Left kidney (tissue), 1 donor: ENCODE measurements at regions not wholly inside any gene's neighbourhood (a gene's known extent, or its start where the extent isn't known, plus 50 kb on each side); places are given as distances from the start of the nearest gene placed in this dataset.

Experiments used
- DNase-seq: peaks from one replicate; pipeline ENCODE4 v3.0.0-alpha.2; 2013

DNA sequence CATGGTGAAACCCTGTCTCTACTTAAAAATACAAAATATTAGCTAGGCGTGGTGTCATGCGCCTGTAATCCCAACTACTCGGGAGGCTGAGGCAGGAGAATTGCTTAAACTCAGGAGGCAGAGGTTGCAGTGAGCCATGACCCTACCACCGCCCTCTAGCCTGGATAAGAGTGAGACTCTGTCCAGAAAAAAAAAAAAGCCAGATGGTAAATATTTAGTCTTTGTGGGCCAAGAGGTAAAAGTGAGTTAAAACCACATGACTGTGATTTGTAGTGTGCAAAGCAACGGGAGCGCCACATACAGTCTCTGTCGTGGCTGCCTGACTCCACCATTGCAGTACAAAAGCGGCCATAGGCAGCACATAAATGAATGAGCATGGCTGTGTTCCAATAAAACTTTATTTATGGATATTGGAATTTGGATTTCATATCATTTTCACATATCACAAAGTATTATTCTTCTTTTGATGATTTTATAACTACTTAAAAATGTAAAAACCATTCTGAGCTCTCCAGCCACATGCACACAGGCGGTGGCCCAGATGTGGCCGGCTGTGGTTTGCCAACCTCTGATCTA is 51.8 kb upstream of the CASZ1 start:
- no peak for DNase-seq

- DNase-seq: no peak
Measured at GRCh38 chr1:10850026-10850425, 53.6 kb upstream of the CASZ1 start.

- no peak for DNase-seq
Measured at GRCh38 chr1:10851024-10852013, 54.9 kb upstream of the CASZ1 start.

DNA sequence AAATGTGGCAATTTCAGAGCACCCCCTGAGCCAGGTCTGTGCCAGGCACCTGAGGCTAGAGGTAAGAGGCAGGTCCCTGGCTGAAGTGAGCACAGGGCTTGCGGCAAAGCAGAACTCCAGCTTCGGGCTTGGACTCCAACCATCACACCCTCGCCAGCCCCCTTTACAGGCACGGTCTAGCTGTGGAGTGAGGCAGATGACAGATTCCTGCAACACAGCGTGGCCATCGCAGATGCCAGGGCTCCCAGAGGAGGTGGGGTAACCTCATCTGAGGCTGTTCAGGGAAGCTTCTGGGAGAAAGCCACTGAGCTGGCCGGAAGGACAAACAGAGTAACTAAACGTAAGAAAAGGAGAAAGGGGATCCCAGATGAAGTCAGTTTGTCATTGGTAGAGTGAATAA is 55.6 kb upstream of the CASZ1 start:
- no peak for DNase-seq

- no peak for DNase-seq
Measured at GRCh38 chr1:10852486-10852885, 56.0 kb upstream of the CASZ1 start.

GRCh38 chr1:10852998-10853520 is 56.6 kb upstream of the CASZ1 start:
- no peak for DNase-seq

DNA sequence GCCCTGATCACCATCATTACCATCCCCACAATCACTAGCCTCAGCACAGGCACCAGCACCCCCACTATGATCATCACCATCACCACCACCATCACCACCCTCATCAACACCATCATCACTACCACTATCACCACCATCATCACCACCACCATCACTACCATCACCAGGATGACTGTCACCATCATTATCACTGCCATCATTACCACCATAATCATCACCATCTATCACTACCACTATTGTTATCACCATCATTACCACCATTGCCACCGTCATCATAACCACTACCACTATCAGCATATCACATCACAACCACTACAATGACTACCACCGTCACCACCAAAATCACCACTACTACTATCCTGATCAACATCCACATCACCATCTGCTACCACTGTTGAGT is 57.3 kb upstream of the CASZ1 start:
- DNase-seq: no peak

GRCh38 chr1:10854856-10855459 is 58.5 kb upstream of the CASZ1 start:
- DNase-seq: no peak

DNA sequence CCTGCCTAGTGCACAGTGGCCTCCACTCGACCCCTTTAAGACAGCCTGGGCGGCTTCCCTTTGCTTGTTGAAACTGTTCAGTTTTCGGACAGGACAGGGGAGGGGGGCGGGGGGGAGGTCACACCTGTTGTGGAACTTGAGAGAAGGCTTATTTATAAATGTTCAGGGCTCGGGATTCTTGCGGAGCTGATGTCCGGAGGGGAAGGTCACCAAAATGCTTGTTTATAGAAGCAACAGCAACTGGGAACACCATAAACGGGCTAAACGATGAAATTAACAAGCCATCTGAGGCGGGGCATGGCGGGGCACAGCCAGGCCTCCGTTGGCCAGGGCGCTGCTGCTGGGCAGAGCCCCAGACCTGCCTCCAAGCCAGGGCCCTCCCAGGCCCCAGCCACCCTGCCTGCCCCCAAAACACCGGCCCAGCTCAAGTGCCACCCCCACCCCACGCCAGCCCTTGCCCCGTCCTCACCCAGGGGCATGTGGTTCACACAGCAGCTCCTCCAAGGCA is 59.8 kb upstream of the CASZ1 start:
- DNase-seq: no peak

DNA sequence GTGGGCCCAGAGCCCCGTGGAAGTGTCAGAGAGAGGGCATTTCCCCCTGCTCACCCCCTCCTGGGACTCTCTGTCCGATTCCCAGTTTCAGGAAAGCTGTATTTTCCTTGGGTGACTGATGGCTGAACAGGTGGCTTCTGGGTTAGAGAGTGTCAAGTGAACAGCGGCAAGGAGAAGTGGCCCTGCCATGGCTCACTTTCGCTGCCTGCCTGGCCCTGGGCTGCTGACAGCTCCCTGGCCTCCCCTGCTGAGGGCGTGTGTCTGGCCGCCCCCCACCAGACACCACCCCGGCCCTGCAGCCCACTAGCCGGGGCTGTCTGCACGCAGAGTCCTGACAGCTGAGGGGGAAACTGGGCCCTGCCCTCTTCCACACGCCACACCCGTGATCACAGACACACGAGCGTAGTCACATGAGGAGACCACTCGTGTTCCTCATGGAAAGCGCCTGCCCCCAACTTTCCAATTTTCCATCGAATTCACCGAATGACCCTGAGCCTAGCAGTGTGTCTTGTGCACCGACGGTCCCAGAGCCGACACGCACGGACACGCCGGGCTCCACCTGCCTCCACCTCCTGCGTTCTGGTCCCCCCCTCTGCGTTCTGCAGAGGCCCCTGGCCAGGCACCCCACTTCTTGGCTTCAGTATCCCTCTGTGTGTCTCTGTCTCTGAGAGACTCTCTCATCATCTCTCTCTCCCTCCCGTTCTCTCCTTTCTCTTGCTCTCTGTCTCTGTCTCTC is 60.6 kb upstream of the CASZ1 start:
- no peak for DNase-seq

DNA sequence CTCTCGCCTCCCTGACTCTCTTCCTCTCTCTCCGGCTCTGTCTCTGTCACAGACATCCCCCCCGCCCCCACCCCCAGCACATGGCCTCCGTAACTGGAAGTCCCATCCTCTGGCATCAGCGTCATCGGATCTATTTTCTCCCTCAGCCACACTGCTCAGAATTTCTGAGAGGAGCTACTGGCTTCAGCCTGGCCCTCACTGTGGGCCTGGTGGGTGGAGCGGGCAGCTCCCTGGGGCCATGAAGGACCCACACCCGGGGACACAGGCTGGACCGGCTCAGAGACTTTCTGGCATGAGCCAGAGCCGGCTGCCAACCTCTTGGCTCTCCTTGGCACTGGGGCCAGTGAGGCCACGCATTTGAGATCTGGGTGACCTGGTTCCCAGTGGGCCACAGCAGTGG is 61.2 kb upstream of the CASZ1 start:
- DNase-seq: no peak

- no peak for DNase-seq
Measured at GRCh38 chr1:10860218-10860617, 63.8 kb upstream of the CASZ1 start.

DNA sequence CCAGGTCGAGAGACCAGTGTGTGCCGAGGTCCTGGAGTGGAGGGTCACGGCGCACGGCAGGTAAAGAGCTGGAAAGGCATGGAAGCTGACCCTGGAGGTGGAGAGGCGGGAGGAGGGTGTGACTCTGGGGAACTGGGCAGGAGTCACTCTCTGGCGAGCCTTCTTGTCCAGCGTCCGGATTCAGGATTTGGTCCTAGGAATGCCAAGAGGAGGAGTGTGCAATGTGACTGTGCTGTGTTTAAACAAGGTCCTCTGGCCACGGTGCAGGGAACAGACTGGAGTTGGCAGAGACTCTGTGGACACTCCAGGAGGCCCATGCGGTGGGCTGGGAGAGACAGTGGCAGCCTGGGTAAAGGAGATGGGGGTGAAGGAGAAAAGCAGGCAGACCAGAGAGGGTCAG is 64.2 kb upstream of the CASZ1 start:
- DNase-seq: no peak

- no peak for DNase-seq
Measured at GRCh38 chr1:10861822-10862221, 65.4 kb upstream of the CASZ1 start.

DNA sequence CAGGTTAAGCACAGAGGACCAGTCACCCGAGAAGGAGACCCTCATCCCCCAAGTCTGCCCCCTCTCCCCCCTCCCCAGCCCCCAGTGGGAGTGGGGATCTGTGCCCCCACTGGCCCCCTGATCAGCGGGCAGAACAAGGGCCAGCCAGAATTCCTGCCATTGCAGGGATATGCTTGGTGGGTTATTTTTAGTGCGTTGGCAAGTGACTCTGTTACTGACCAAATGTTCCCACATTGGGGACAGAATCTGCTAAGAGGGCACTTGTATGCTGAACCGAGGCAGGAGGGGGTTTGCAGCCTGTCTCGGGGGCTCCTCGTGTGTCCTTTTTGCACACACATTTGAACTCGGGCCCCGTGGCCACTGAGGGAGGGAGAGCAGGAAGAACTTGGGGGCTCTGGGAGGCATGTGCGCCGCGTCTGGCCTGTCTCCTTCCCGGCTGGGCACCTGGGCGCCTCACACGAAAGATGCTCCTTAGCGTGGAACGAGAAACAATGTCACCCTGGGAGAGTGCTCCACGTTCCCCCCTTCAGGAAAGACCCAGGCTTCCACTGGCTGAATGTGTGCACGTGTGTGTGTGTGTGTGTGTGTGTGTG is 66.4 kb upstream of the CASZ1 start:
- DNase-seq: no peak

DNA sequence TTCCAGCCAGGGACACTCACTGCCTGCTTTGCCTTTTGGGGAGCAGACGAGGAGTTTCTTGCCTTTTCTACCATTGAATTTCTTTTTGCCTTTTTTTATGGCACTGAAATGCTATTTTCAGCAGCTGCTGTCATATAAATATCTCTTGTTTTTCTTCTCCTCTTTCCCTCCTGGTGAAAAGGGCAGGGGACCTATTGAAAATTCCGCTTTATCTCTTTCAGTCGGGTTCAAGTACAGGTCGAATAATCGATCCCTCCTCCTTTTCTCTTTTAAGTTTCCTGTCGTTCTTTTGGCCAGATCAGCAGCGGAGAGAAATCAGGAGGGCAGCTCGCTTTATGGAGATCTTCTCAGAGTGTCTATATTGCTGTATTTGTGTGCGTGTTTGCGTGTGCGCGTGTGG is 67.4 kb upstream of the CASZ1 start:
- no peak for DNase-seq

- no peak for DNase-seq
Measured at GRCh38 chr1:10864776-10865175, 68.3 kb upstream of the CASZ1 start.

DNA sequence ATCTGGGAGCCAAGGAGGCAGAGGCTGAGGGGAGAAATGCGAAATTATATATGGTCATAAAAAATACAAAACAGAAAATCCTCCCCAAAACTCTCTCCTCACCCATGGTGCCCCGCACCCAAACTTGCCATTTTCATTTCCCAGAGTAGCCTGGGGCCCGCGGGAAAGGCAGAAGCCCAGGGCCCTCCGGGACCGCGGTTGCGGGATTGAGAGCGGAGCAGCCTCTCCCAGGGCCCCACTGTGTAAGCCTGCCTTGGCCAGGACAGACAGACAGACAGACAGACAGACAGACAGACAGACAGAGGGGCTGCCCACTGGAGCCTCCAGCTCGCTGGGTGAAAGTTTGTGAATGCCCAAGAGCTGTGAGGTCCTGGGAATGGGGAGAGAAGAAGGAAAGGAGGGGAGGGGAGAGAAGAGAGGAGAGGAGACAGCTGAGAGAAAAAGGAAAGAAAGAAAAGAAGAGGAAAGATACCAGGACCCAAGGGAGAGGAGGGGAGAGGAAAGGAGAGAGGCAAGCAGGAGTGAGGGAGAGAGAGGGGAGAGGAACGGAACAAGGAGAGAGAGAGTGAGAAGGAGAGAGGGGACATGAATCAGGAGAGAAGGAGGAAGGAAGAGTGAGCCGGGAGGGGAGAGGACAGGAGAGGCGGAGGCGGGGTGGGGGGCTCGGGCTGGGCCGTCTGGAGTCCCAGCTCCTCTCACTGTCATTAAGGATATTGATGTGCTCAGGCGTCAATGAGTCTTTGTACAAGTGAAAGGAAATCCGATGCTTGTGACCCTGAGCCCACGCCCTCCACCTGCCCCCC is 69.3 kb upstream of the CASZ1 start:
- no peak for DNase-seq

GRCh38 chr1:10866321-10867093 is 70.1 kb upstream of the CASZ1 start:
- no peak for DNase-seq

- no peak for DNase-seq
Measured at GRCh38 chr1:10867138-10867721, 70.8 kb upstream of the CASZ1 start.
